GM12878 (cell line): ENCODE measurements at regions not wholly inside any gene's neighbourhood (a gene's known extent, or its start where the extent isn't known, plus 50 kb on each side); places are given as distances from the start of the nearest gene placed in this dataset.

Experiments
- CTCF ChIP-seq, 3 experiments: IDR thresholded peaks in 2 of 3; conservative IDR thresholded peaks in 1 of 3; 2 replicates each; pipeline ENCODE4 v1.5.1; 2011; ENCODE audit warnings: low read depth in 3 of 3, low read length in 3 of 3, mild to moderate bottlenecking in 3 of 3, control low read depth in 2 of 3, moderate library complexity in 2 of 3, inconsistent platforms in 1 of 3, mixed read lengths in 1 of 3; ENCODE audit not compliant: control insufficient read depth in 2 of 3, insufficient read depth in 1 of 3; ENCODE audit errors: extremely low read depth in 1 of 3
- EP300 ChIP-seq, 2 experiments: fragments of 150-350 bp in 1 of 2; IDR thresholded peaks; 2 replicates each; pipeline ENCODE4 v1.6.1; 2011 to 2012; ENCODE audit warnings: low read depth in 2 of 2, low read length in 2 of 2, borderline replicate concordance in 1 of 2, improper control_type of control experiment in 1 of 2, inconsistent platforms in 1 of 2; ENCODE audit not compliant: control insufficient read depth in 1 of 2
- ETV6 ChIP-seq, 2 experiments: fragments of 450-650 bp in 1 of 2; IDR thresholded peaks in 1 of 2; conservative IDR thresholded peaks in 1 of 2; 2 replicates each; pipeline ENCODE4 v1.6.1; 2014; ENCODE audit warnings: antibody characterized with exemption in 1 of 2, borderline replicate concordance in 1 of 2, low read depth in 1 of 2, mild to moderate bottlenecking in 1 of 2, moderate library complexity in 1 of 2
- FOXK2 ChIP-seq: fragments of 450-650 bp; IDR thresholded peaks from 2 replicates; pipeline ENCODE4 v1.6.1; 2017; ENCODE audit warnings: mild to moderate bottlenecking, moderate library complexity
- HDAC6 ChIP-seq: fragments of 200-600 bp; sonication (generic); IDR thresholded peaks from one replicate; pipeline ENCODE4 v1.8.0; 2017; ENCODE audit warnings: antibody characterized with exemption; ENCODE audit not compliant: unreplicated experiment
- NKRF ChIP-seq: fragments of 450-650 bp; conservative IDR thresholded peaks from 2 replicates; pipeline ENCODE4 v1.6.1; 2017; ENCODE audit warnings: mild to moderate bottlenecking, moderate library complexity
- POLR2AphosphoS5 ChIP-seq: IDR thresholded peaks from 2 replicates; pipeline ENCODE4 v1.6.1; 2011; ENCODE audit warnings: mild to moderate bottlenecking, low read length, inconsistent platforms
- SIN3A ChIP-seq: IDR thresholded peaks from 2 replicates; pipeline ENCODE4 v1.6.1; 2012; ENCODE audit warnings: low read depth, low read length, improper control_type of control experiment
- SMAD5 ChIP-seq: IDR thresholded peaks from 2 replicates; pipeline ENCODE4 v1.6.1; 2016; ENCODE audit warnings: antibody characterized with exemption, low read depth
- TF ChIP-seq, protein P1 (sequence below): IDR thresholded peaks from 2 replicates; pipeline ENCODE4 v1.6.1; 2012; ENCODE audit warnings: low read depth, low read length, improper control_type of control experiment

GRCh38 chr5:148911386-148911785, 85.0 kb downstream of the ADRB2 start:
- TF ChIP-seq CTCF (IDR thresholded peaks at IDR 0.05 in 2 of 3, conservative IDR thresholded peaks at IDR 0.05 in 1 of 3; ENCODE audit: control insufficient read depth in 2 of 3, extremely low read depth in 1 of 3, insufficient read depth in 1 of 3, low read depth in 3 of 3, low read length in 3 of 3) (no peak), ETV6 (conservative IDR thresholded peaks at IDR 0.05 in 1 of 2, IDR thresholded peaks at IDR 0.05 in 1 of 2; ENCODE audit: borderline replicate concordance in 1 of 2, low read depth in 1 of 2) (no peak), EP300 (IDR thresholded peaks at IDR 0.05; ENCODE audit: borderline replicate concordance in 1 of 2, control insufficient read depth in 1 of 2, low read depth in 2 of 2, low read length in 2 of 2) (no peak), HDAC6 (no peak), FOXK2 (no peak), SIN3A (no peak), SMAD5 (no peak), NKRF (no peak), POLR2AphosphoS5 (no peak)
- TF ChIP-seq, protein P1, sequence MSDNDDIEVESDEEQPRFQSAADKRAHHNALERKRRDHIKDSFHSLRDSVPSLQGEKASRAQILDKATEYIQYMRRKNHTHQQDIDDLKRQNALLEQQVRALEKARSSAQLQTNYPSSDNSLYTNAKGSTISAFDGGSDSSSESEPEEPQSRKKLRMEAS, result no peak
